ENCODE measurements at regions not wholly inside any gene's neighbourhood (a gene's known extent, or its start where the extent isn't known, plus 50 kb on each side); places are given as distances from the start of the nearest gene placed in this dataset.

GRCh38 chr16:63737633-63738032, 1384.2 kb downstream of the CDH11 start:
- H3K27ac ChIP-seq = no peak overlapping the region
- H3K27me3 ChIP-seq = no peaks in the 10 kb centered on the region
- H3K36me3 ChIP-seq = no peaks in the 10 kb centered on the region
- DNase-seq (ENCODE audit: low spot score in 2 of 2) = no peak
- H3K4me1 ChIP-seq = no peaks in the 10 kb centered on the region
- TF ChIP-seq CTCF (IDR thresholded peaks at IDR 0.05) = no peak
- intact Hi-C loops (cut with DNase I) = no loop called here
- H3K4me3 ChIP-seq = no peak overlapping the region
- no peaks in the 10 kb centered on the region for H3K9me3 ChIP-seq

- Histone ChIP-seq H3K27me3 (no peaks in the 10 kb centered on the region), H3K27ac (no peak overlapping the region), H3K36me3 (no peaks in the 10 kb centered on the region), H3K4me1 (no peaks in the 10 kb centered on the region), H3K4me3 (no peak overlapping the region), H3K9me3 (no peaks in the 10 kb centered on the region)
- intact Hi-C loops (cut with DNase I) = no loop called here
- TF ChIP-seq CTCF (IDR thresholded peaks at IDR 0.05) = no peak
- DNase-seq (ENCODE audit: low spot score in 2 of 2) = no peak
These were observed 1386.4 kb downstream of the CDH11 start for GRCh38 chr16:63735456-63735855.

GRCh38 chr16:63720848-63721247, 1401.0 kb downstream of the CDH11 start:
- H3K27ac ChIP-seq = no peak overlapping the region
- no peak for DNase-seq (ENCODE audit: low spot score in 2 of 2)
- TF ChIP-seq CTCF (IDR thresholded peaks at IDR 0.05) = no peak
- intact Hi-C loops (cut with DNase I) = no loop called here
- no peak overlapping the region for H3K4me3 ChIP-seq
- no peaks in the 10 kb centered on the region for H3K9me3 ChIP-seq
- H3K4me1 ChIP-seq = no peaks in the 10 kb centered on the region
- no peaks in the 10 kb centered on the region for H3K27me3 ChIP-seq
- H3K36me3 ChIP-seq = no peaks in the 10 kb centered on the region

- H3K36me3 ChIP-seq = no peaks in the 10 kb centered on the region
- H3K9me3 ChIP-seq = no peaks in the 10 kb centered on the region
- no peaks in the 10 kb centered on the region for H3K4me1 ChIP-seq
- H3K27ac ChIP-seq = no peak overlapping the region
- H3K4me3 ChIP-seq = no peak overlapping the region
- intact Hi-C loops (cut with DNase I) = no loop called here
- no peak for DNase-seq (ENCODE audit: low spot score in 2 of 2)
- no peaks in the 10 kb centered on the region for H3K27me3 ChIP-seq
- no peak for TF ChIP-seq CTCF (IDR thresholded peaks at IDR 0.05)
These were observed 1401.9 kb downstream of the CDH11 start for GRCh38 chr16:63719926-63720325.

- H3K4me1 ChIP-seq = no peaks in the 10 kb centered on the region
- intact Hi-C loops (cut with DNase I) = no loop called here
- no peaks in the 10 kb centered on the region for H3K27me3 ChIP-seq
- no peak overlapping the region for H3K4me3 ChIP-seq
- TF ChIP-seq CTCF (IDR thresholded peaks at IDR 0.05) = no peak
- H3K9me3 ChIP-seq = no peaks in the 10 kb centered on the region
- no peak for DNase-seq (ENCODE audit: low spot score in 2 of 2)
- H3K36me3 ChIP-seq = no peaks in the 10 kb centered on the region
- H3K27ac ChIP-seq = no peak overlapping the region
These were observed 1404.1 kb downstream of the CDH11 start for GRCh38 chr16:63717806-63718205.

- Histone ChIP-seq H3K36me3 (no peaks in the 10 kb centered on the region), H3K9me3 (no peaks in the 10 kb centered on the region), H3K27ac (no peak overlapping the region), H3K4me3 (no peak overlapping the region), H3K27me3 (no peaks in the 10 kb centered on the region), H3K4me1 (no peaks in the 10 kb centered on the region)
- intact Hi-C loops (cut with DNase I) = no loop called here
- TF ChIP-seq CTCF (IDR thresholded peaks at IDR 0.05) = no peak
- DNase-seq (ENCODE audit: low spot score in 2 of 2) = no peak
These were observed 1407.0 kb downstream of the CDH11 start for GRCh38 chr16:63714876-63715275.

Measured in ascending aorta (tissue), 2 donors.